K562 (cell line): ENCODE measurements at regions not wholly inside any gene's neighbourhood (a gene's known extent, or its start where the extent isn't known, plus 50 kb on each side); places are given as distances from the start of the nearest gene placed in this dataset.

Source experiments
- ATAC-seq: fragments of 200-7000 bp; cut with Tn5 transposase; 3 replicates; pipeline ENCODE4 v1.9.1; 2020; ENCODE audit warnings: moderate library complexity
- BruUV-seq: library from RNA; stranded (reverse); fragments of 400-500 nt; replicated peaks from 2 replicates; lab custom pipeline; 2021; lab: Mats Ljungman, UMichigan
- CTCF ChIA-PET: fragments of 300-600 bp; formaldehyde crosslinking; extraction: SDS; loops from one replicate; lab custom pipeline; 2021; ENCODE audit warnings: low intra/inter-chr PET ratio; lab: Yijun Ruan, JAX
- POLR2A ChIA-PET: fragments of 300-600, 350-650 bp; sonication (Branson Sonifier 250); formaldehyde crosslinking; extraction: SDS; loops from one replicate; lab custom pipeline; 2021; ENCODE audit warnings: antibody characterized with exemption, inconsistent platforms; lab: Yijun Ruan, JAX
- DNase-seq, 4 experiments: peaks; one replicate each; pipeline versions ENCODE4 v3.0.0 to v3.0.0-alpha.2; 2011 to 2018; ENCODE audit warnings: low spot score in 3 of 4, mixed read lengths in 3 of 4; ENCODE audit errors: extremely low read depth in 1 of 4
- FAIRE-seq: peaks from 2 replicates; lab custom pipeline; 2011; peaks lifted over from hg19 to GRCh38; lab: Jason Lieb, UNC
- H2AFZ ChIP-seq: 2 replicates; pipeline ENCODE4 v1.6.0; 2011; ENCODE audit warnings: low read depth, low read length, control low read depth, inconsistent platforms
- H3K27ac ChIP-seq: fragments of 200-600 bp; 3 replicates; pipeline ENCODE4 v1.8.0; 2011; ENCODE audit warnings: low read depth, mild to moderate bottlenecking, control low read depth, inconsistent platforms, low read length, moderate library complexity, mixed read lengths; ENCODE audit errors: extremely low read depth
- H3K27me3 ChIP-seq, 2 experiments: fragments of 300-600 bp in 1 of 2; 2 replicates in 1 of 2; 3 replicates in 1 of 2; pipeline versions ENCODE4 v1.6.0 to v1.8.0; 2011; ENCODE audit warnings: inconsistent platforms in 2 of 2, low read length in 2 of 2, mild to moderate bottlenecking in 1 of 2, mixed read lengths in 1 of 2, moderate library complexity in 1 of 2; ENCODE audit not compliant: control insufficient read depth in 2 of 2, insufficient read depth in 2 of 2
- H3K36me3 ChIP-seq: fragments of 300-600 bp; 3 replicates; pipeline ENCODE4 v1.8.0; 2011; ENCODE audit warnings: mild to moderate bottlenecking, low read length, inconsistent platforms; ENCODE audit not compliant: control insufficient read depth, insufficient read depth
- H3K4me1 ChIP-seq, 2 experiments: fragments of 200-600 bp in 1 of 2; replicated peaks in 1 of 2; 2 replicates in 1 of 2; 3 replicates in 1 of 2; pipeline versions ENCODE4 v1.5.1 to v1.8.0; 2011; ENCODE audit warnings: inconsistent platforms in 2 of 2, low read length in 2 of 2, mild to moderate bottlenecking in 1 of 2, mixed read lengths in 1 of 2, moderate library complexity in 1 of 2; ENCODE audit not compliant: control insufficient read depth in 2 of 2, insufficient read depth in 2 of 2
- H3K4me2 ChIP-seq: 2 replicates; pipeline ENCODE4 v1.6.1; 2011; ENCODE audit warnings: low read length, control low read depth, inconsistent platforms, mixed read lengths; ENCODE audit not compliant: insufficient read depth
- H3K4me3 ChIP-seq: fragments of 200-600 bp; sonication (generic), shearing (Covaris generic); 2 replicates; pipeline ENCODE4 v1.5.1; 2016; ENCODE audit warnings: control low read depth, inconsistent platforms
- H3K79me2 ChIP-seq: fragments of 200-600 bp; 3 replicates; pipeline ENCODE4 v1.8.0; 2011; ENCODE audit warnings: low read length, inconsistent platforms; ENCODE audit not compliant: control insufficient read depth, insufficient read depth
- H3K9ac ChIP-seq, 2 experiments: 2 replicates each; pipeline versions ENCODE4 v1.6.0 to v1.6.1; 2011; ENCODE audit warnings: low read depth in 2 of 2, low read length in 2 of 2, control low read depth in 1 of 2, inconsistent platforms in 1 of 2, mild to moderate bottlenecking in 1 of 2, mixed read lengths in 1 of 2; ENCODE audit not compliant: insufficient read depth in 1 of 2
- H3K9me1 ChIP-seq: one replicate; pipeline ENCODE4 v1.6.0; 2011; ENCODE audit warnings: inconsistent platforms, mild to moderate bottlenecking, low read length, moderate library complexity; ENCODE audit not compliant: control insufficient read depth, insufficient read depth
- H3K9me3 ChIP-seq: replicated peaks from 2 replicates; pipeline ENCODE4 v1.5.1; 2011; ENCODE audit warnings: low read depth, low read length, inconsistent platforms; ENCODE audit not compliant: control insufficient read depth, insufficient read depth
- H4K20me1 ChIP-seq: replicated peaks from 2 replicates; pipeline ENCODE4 v1.6.1; 2011; ENCODE audit warnings: low read length, inconsistent platforms, mixed read lengths; ENCODE audit not compliant: control insufficient read depth, insufficient read depth
- CCNT2 ChIP-seq: IDR thresholded peaks from 2 replicates; pipeline ENCODE4 v1.6.1; 2011; ENCODE audit warnings: borderline replicate concordance, low read depth, mild to moderate bottlenecking, moderate library complexity, mixed read lengths, low read length; ENCODE audit not compliant: insufficient read length; ENCODE audit errors: extremely low read depth
- ELF2 ChIP-seq: fragments of 250-450 bp; sonication (Bioruptor Pico); IDR thresholded peaks from 2 replicates; pipeline ENCODE4 v1.5.0; 2021; ENCODE audit warnings: mild to moderate bottlenecking
- HNRNPLL ChIP-seq: fragments of 200-400 bp; formaldehyde crosslinking; IDR thresholded peaks from 2 replicates; pipeline ENCODE4 v1.6.1; 2017; ENCODE audit warnings: low read length, low read depth, mild to moderate bottlenecking; ENCODE audit not compliant: poor library complexity, severe bottlenecking
- ILF3 ChIP-seq: fragments of 450-650 bp; IDR thresholded peaks from 2 replicates; pipeline ENCODE4 v1.6.1; 2018; ENCODE audit warnings: antibody characterized with exemption, mild to moderate bottlenecking, moderate library complexity, borderline replicate concordance
- KLF13 ChIP-seq: fragments of 450-650 bp; IDR thresholded peaks from 2 replicates; pipeline ENCODE4 v1.6.1; 2016; ENCODE audit warnings: missing genetic modification characterization, low read depth, mild to moderate bottlenecking, missing compliant biosample characterization, moderate library complexity, borderline replicate concordance
- POLR3A ChIP-seq: IDR thresholded peaks from 2 replicates; pipeline ENCODE4 v1.6.1; 2011; ENCODE audit warnings: borderline replicate concordance, mild to moderate bottlenecking, moderate library complexity; ENCODE audit not compliant: insufficient read length, insufficient read depth; ENCODE audit errors: extremely low read depth
- ZC3H8 ChIP-seq: fragments of 450-650 bp; IDR thresholded peaks from 2 replicates; pipeline ENCODE4 v1.6.1; 2017
- WGBS: fragments of 100-300 bp; shearing (Covaris generic); methylation state at CpG from one replicate; pipeline ENCODE4 v1.1.6; 2016; ENCODE audit warnings: low coverage, mixed read lengths; ENCODE audit not compliant: insufficient coverage; ENCODE audit errors: missing lambda C conversion rate; 5-methylcytosine and 5-hydroxymethylcytosine counted together
- in situ Hi-C: fragments of 300-500 bp; cut with MboI; formaldehyde crosslinking; loops from 4 replicates; pipeline ENCODE4 v1.15.0; 2018; ENCODE audit warnings: inconsistent platforms, mixed read lengths
- intact Hi-C: fragments of 100-400 bp; cut with micrococcal nuclease; formaldehyde crosslinking; loops from 2 replicates; pipeline ENCODE4 v1.14.2; 2022
- TF ChIP-seq, protein P1 (sequence below): fragments of 250-450 bp; sonication (Bioruptor Pico); IDR thresholded peaks from 2 replicates; pipeline ENCODE4 v1.8.0; 2021; ENCODE audit warnings: borderline replicate concordance, mild to moderate bottlenecking, moderate library complexity; ENCODE audit not compliant: poor library complexity, severe bottlenecking
- TF ChIP-seq, protein P2 (sequence below): fragments of 450-650 bp; IDR thresholded peaks from 2 replicates; pipeline ENCODE4 v1.6.1; 2016; ENCODE audit warnings: mild to moderate bottlenecking, moderate library complexity

- ChIA-PET POLR2A (no interaction called here), CTCF (no interaction called here)
- intact Hi-C loops (no loop called here), in situ Hi-C loops (no loop called here)
- H3K9ac ChIP-seq = no peak overlapping the region
- H3K27ac ChIP-seq = no peak overlapping the region
- H3K4me1 ChIP-seq = no peaks in the 10 kb centered on the region
- H2AFZ ChIP-seq = no peak overlapping the region
- no peaks in the 10 kb centered on the region for H3K9me1 ChIP-seq
- no TSS peak for BruUV-seq
- H3K79me2 ChIP-seq = no peaks in the 10 kb centered on the region
- no peaks in the 10 kb centered on the region for H3K36me3 ChIP-seq
- no peaks in the 10 kb centered on the region for H3K9me3 ChIP-seq
- no peak overlapping the region for H3K4me2 ChIP-seq
- DNase-seq = no peak
- no peak for ATAC-seq
- no peaks in the 10 kb centered on the region for H4K20me1 ChIP-seq
- WGBS = 0% methylated on average over 2 of the region's 2 CpGs
- FAIRE-seq = no peak
- no peaks in the 10 kb centered on the region for H3K27me3 ChIP-seq
- H3K4me3 ChIP-seq = no peak overlapping the region
- no peak for TF ChIP-seq ILF3
- no peak for TF ChIP-seq ELF2 (CRISPR knock-in tag)
- TF ChIP-seq HNRNPLL = no peak
- TF ChIP-seq KLF13 (tag) = no peak
- TF ChIP-seq POLR3A = no peak
- TF ChIP-seq CCNT2 = no peak
- TF ChIP-seq, protein P1, sequence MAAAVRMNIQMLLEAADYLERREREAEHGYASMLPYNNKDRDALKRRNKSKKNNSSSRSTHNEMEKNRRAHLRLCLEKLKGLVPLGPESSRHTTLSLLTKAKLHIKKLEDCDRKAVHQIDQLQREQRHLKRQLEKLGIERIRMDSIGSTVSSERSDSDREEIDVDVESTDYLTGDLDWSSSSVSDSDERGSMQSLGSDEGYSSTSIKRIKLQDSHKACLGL (CRISPR knock-in tag) = no peak
- no peak for TF ChIP-seq ZC3H8
- TF ChIP-seq, protein P2, sequence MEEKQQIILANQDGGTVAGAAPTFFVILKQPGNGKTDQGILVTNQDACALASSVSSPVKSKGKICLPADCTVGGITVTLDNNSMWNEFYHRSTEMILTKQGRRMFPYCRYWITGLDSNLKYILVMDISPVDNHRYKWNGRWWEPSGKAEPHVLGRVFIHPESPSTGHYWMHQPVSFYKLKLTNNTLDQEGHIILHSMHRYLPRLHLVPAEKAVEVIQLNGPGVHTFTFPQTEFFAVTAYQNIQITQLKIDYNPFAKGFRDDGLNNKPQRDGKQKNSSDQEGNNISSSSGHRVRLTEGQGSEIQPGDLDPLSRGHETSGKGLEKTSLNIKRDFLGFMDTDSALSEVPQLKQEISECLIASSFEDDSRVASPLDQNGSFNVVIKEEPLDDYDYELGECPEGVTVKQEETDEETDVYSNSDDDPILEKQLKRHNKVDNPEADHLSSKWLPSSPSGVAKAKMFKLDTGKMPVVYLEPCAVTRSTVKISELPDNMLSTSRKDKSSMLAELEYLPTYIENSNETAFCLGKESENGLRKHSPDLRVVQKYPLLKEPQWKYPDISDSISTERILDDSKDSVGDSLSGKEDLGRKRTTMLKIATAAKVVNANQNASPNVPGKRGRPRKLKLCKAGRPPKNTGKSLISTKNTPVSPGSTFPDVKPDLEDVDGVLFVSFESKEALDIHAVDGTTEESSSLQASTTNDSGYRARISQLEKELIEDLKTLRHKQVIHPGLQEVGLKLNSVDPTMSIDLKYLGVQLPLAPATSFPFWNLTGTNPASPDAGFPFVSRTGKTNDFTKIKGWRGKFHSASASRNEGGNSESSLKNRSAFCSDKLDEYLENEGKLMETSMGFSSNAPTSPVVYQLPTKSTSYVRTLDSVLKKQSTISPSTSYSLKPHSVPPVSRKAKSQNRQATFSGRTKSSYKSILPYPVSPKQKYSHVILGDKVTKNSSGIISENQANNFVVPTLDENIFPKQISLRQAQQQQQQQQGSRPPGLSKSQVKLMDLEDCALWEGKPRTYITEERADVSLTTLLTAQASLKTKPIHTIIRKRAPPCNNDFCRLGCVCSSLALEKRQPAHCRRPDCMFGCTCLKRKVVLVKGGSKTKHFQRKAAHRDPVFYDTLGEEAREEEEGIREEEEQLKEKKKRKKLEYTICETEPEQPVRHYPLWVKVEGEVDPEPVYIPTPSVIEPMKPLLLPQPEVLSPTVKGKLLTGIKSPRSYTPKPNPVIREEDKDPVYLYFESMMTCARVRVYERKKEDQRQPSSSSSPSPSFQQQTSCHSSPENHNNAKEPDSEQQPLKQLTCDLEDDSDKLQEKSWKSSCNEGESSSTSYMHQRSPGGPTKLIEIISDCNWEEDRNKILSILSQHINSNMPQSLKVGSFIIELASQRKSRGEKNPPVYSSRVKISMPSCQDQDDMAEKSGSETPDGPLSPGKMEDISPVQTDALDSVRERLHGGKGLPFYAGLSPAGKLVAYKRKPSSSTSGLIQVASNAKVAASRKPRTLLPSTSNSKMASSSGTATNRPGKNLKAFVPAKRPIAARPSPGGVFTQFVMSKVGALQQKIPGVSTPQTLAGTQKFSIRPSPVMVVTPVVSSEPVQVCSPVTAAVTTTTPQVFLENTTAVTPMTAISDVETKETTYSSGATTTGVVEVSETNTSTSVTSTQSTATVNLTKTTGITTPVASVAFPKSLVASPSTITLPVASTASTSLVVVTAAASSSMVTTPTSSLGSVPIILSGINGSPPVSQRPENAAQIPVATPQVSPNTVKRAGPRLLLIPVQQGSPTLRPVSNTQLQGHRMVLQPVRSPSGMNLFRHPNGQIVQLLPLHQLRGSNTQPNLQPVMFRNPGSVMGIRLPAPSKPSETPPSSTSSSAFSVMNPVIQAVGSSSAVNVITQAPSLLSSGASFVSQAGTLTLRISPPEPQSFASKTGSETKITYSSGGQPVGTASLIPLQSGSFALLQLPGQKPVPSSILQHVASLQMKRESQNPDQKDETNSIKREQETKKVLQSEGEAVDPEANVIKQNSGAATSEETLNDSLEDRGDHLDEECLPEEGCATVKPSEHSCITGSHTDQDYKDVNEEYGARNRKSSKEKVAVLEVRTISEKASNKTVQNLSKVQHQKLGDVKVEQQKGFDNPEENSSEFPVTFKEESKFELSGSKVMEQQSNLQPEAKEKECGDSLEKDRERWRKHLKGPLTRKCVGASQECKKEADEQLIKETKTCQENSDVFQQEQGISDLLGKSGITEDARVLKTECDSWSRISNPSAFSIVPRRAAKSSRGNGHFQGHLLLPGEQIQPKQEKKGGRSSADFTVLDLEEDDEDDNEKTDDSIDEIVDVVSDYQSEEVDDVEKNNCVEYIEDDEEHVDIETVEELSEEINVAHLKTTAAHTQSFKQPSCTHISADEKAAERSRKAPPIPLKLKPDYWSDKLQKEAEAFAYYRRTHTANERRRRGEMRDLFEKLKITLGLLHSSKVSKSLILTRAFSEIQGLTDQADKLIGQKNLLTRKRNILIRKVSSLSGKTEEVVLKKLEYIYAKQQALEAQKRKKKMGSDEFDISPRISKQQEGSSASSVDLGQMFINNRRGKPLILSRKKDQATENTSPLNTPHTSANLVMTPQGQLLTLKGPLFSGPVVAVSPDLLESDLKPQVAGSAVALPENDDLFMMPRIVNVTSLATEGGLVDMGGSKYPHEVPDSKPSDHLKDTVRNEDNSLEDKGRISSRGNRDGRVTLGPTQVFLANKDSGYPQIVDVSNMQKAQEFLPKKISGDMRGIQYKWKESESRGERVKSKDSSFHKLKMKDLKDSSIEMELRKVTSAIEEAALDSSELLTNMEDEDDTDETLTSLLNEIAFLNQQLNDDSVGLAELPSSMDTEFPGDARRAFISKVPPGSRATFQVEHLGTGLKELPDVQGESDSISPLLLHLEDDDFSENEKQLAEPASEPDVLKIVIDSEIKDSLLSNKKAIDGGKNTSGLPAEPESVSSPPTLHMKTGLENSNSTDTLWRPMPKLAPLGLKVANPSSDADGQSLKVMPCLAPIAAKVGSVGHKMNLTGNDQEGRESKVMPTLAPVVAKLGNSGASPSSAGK = no peak
These were observed 116.4 kb upstream of the FANCL start for GRCh38 chr2:58357521-58357920.
